ENCODE measurements at regions not wholly inside any gene's neighbourhood (a gene's known extent, or its start where the extent isn't known, plus 50 kb on each side); places are given as distances from the start of the nearest gene placed in this dataset.
"Not testable (repeated sequence)": the region's sequence is repeated elsewhere in the genome, so short reads cannot be mapped to it uniquely, and the experiment has no call there.

DNA sequence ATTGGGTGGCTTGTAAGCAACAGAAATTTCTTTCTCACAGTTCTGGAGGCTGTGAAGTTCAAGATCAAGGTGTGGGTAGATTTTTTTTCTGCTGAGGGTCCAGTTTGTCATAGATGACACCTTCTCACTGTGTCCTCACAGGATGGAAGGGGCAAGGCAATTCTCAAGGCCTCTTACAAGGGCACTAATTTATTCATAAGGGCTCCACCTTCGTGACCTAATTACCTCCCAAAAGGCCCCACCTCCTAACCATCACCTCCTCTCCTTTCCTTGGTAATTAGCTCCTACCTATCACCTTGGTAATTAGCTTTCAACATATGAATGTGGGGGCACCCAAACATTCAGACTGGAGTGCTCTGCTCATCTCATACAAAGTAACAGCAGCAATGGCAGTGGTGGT lies 92.3 kb upstream of the CD44 start:
- DNase-seq = no peak
- H3K27me3 ChIP-seq = no peaks in the 10 kb centered on the region
- H3K4me3 ChIP-seq = no peak overlapping the region
- H3K27ac ChIP-seq = peak overlapping the region in 1 of 5 donors; percentile 24
- intact Hi-C loops (cut with DNase I; ENCODE audit: low total_unique reads) = no loop called here
- H3K36me3 ChIP-seq = no peaks in the 10 kb centered on the region
- H3K4me1 ChIP-seq = peaks cover 0 to 50% (median 9%) of the 10 kb centered on the region in 4 donors
- H3K9me3 ChIP-seq = no peaks in the 10 kb centered on the region
- TF ChIP-seq EP300 (IDR thresholded peaks at IDR 0.05) (no peak), POLR2A (IDR thresholded peaks at IDR 0.05) (no peak), POLR2AphosphoS5 (IDR thresholded peaks at IDR 0.05) (no peak)
- TF ChIP-seq, protein P1, sequence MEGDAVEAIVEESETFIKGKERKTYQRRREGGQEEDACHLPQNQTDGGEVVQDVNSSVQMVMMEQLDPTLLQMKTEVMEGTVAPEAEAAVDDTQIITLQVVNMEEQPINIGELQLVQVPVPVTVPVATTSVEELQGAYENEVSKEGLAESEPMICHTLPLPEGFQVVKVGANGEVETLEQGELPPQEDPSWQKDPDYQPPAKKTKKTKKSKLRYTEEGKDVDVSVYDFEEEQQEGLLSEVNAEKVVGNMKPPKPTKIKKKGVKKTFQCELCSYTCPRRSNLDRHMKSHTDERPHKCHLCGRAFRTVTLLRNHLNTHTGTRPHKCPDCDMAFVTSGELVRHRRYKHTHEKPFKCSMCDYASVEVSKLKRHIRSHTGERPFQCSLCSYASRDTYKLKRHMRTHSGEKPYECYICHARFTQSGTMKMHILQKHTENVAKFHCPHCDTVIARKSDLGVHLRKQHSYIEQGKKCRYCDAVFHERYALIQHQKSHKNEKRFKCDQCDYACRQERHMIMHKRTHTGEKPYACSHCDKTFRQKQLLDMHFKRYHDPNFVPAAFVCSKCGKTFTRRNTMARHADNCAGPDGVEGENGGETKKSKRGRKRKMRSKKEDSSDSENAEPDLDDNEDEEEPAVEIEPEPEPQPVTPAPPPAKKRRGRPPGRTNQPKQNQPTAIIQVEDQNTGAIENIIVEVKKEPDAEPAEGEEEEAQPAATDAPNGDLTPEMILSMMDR (IDR thresholded peaks at IDR 0.05) = no peak
- 90 to 97% (median 96%) methylated on average over 1 of the region's 1 CpG for WGBS, 5 donors

DNA sequence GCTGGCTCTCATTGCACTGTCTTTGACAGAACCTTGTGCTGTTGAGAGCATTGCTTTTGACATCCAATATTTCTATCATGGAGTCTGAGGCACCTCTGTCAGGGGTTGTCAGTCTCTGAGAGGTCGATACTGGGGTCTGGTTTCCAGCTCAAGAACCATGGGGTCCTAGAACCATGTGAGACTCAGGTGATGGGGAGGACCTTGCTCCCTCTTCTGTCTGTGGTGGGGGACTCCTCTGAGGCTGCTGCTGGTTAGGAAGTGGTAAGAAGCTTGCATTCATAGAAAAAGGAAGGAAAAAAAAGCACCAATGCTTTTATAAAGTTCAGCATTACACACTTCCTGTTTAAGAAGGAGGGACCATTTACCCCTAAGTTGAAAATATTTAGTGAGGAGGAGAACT lies 91.8 kb upstream of the CD44 start:
- Histone ChIP-seq H3K4me1 (peaks cover 0 to 47% (median 9%) of the 10 kb centered on the region in 4 donors), H3K36me3 (no peaks in the 10 kb centered on the region), H3K9me3 (no peaks in the 10 kb centered on the region), H3K4me3 (no peak overlapping the region), H3K27ac (peak overlapping the region in 2 of 5 donors; percentile 24 to 33), H3K27me3 (no peaks in the 10 kb centered on the region)
- peak in 1 of 2 donors; percentile 48 for DNase-seq
- no peak for TF ChIP-seq POLR2AphosphoS5 (IDR thresholded peaks at IDR 0.05)
- TF ChIP-seq, protein P1 (IDR thresholded peaks at IDR 0.05) = no peak
- TF ChIP-seq POLR2A (IDR thresholded peaks at IDR 0.05) = no peak
- TF ChIP-seq EP300 (IDR thresholded peaks at IDR 0.05) = no peak
- 67 to 95% (median 83%) methylated on average over 1 of the region's 1 CpG for WGBS, 5 donors
- intact Hi-C loops (cut with DNase I; ENCODE audit: low total_unique reads) = no loop called here

DNA sequence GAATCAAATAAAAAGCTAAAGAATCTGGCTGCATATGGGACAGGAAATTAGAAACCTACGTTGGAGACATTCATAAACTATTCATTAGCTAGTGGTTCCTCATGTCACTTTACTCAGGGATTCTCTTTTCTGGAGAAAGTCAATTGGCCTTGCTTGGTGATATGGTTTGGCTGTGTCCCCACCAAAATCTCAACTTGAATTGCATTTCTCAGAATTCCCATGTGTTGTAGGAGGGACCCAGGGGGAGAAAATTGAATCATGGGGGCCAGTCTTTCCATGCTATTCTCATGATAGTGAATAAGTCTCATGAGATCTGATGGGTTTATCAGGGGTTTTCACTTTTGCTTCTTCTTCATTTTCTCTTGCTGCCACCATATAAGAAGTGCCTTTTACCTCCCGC lies 91.2 kb upstream of the CD44 start:
- Histone ChIP-seq H3K9me3 (no peaks in the 10 kb centered on the region), H3K4me3 (no peak overlapping the region), H3K36me3 (no peaks in the 10 kb centered on the region), H3K27me3 (no peaks in the 10 kb centered on the region), H3K4me1 (peaks cover 0 to 41% (median 9%) of the 10 kb centered on the region in 4 donors), H3K27ac (peak overlapping the region in 2 of 5 donors; percentile 24 to 33)
- intact Hi-C loops (cut with DNase I; ENCODE audit: low total_unique reads) = no loop called here
- 81 to 92% (median 87%) methylated on average over 2 of the region's 2 CpGs for WGBS, 5 donors
- no peak for TF ChIP-seq POLR2AphosphoS5 (IDR thresholded peaks at IDR 0.05)
- no peak for TF ChIP-seq EP300 (IDR thresholded peaks at IDR 0.05)
- TF ChIP-seq, protein P1 (IDR thresholded peaks at IDR 0.05) = no peak
- TF ChIP-seq POLR2A (IDR thresholded peaks at IDR 0.05) = no peak
- no peak for DNase-seq

DNA sequence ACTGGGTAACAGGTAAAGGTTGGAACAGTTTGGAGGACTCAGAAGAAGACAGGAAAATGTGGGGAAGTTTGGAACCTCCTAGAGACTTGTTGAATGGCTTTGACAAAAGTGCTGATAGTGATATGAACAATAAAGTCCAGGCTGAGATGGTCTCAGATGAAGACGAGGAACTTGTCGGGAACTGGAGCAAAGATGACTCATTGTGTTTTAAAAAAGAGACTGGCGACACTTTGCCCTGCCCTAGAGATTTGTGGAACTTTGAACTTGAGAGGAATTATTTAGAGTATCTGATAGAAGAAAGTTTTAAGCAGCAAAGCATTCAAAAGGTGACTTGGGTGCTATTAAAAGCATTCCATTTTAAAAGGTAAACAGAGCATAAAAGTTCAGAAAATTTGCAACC lies 90.6 kb upstream of the CD44 start:
- intact Hi-C loops (cut with DNase I; ENCODE audit: low total_unique reads); H3K36me3 ChIP-seq; H3K9me3 ChIP-seq; H3K27me3 ChIP-seq; DNase-seq; H3K4me3 ChIP-seq: not testable (repeated sequence)
- peak overlapping the region in 2 of 5 donors; percentile 24 to 33 for H3K27ac ChIP-seq
- peaks cover 0 to 35% (median 8%) of the 10 kb centered on the region in 4 donors for H3K4me1 ChIP-seq
- WGBS, 5 donors = 36 to 51% (median 38%) methylated on average over 3 of the region's 3 CpGs

DNA sequence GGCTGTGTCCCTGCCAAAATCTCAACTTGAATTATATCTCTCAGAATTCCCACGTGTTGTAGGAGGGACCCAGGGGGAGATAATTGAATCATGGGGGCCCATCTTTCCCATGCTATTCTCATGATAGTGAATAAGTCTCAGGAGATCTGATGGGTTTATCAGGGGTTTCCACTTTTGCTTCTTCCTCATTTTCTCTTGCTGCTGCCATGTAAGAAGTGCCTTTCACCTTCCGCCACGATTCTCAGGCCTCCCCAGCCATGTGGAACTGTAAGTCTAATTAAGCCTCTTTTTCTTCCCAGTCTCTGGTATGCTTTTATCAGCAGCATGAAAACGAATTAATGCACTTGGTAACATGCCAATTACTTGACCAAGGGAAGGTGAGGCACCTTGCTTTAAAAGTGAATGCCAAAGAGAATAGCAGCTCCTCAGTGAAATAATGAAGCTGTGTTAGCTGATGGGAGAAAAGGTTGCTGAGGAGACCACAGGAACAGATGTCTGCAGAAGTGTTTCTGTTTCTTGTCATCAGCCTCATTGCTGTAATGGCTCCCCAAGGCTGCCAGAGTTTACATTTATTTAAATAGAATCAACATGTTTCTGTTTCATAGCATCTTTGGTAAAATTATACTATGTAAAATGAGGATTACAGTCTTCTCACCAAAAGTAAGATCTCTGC lies 89.0 kb upstream of the CD44 start:
- peaks cover 0 to 29% (median 1%) of the 10 kb centered on the region in 4 donors for H3K4me1 ChIP-seq
- intact Hi-C loops (cut with DNase I; ENCODE audit: low total_unique reads) = no loop called here
- no peaks in the 10 kb centered on the region for H3K9me3 ChIP-seq
- H3K27me3 ChIP-seq = no peaks in the 10 kb centered on the region
- TF ChIP-seq EP300 (IDR thresholded peaks at IDR 0.05) (no peak), POLR2AphosphoS5 (IDR thresholded peaks at IDR 0.05) (no peak), POLR2A (IDR thresholded peaks at IDR 0.05) (no peak)
- TF ChIP-seq, protein P1 (IDR thresholded peaks at IDR 0.05) = no peak
- H3K27ac ChIP-seq = peak overlapping the region in 1 of 5 donors; percentile 5
- H3K4me3 ChIP-seq = no peak overlapping the region
- WGBS, 5 donors = 55 to 71% (median 69%) methylated on average over 4 of the region's 4 CpGs
- peak in 1 of 2 donors; percentile 64 for DNase-seq
- no peaks in the 10 kb centered on the region for H3K36me3 ChIP-seq

All from stomach (tissue), 8 donors.